ENCODE measurements at regions not wholly inside any gene's neighbourhood (a gene's known extent, or its start where the extent isn't known, plus 50 kb on each side); places are given as distances from the start of the nearest gene placed in this dataset.

DNA sequence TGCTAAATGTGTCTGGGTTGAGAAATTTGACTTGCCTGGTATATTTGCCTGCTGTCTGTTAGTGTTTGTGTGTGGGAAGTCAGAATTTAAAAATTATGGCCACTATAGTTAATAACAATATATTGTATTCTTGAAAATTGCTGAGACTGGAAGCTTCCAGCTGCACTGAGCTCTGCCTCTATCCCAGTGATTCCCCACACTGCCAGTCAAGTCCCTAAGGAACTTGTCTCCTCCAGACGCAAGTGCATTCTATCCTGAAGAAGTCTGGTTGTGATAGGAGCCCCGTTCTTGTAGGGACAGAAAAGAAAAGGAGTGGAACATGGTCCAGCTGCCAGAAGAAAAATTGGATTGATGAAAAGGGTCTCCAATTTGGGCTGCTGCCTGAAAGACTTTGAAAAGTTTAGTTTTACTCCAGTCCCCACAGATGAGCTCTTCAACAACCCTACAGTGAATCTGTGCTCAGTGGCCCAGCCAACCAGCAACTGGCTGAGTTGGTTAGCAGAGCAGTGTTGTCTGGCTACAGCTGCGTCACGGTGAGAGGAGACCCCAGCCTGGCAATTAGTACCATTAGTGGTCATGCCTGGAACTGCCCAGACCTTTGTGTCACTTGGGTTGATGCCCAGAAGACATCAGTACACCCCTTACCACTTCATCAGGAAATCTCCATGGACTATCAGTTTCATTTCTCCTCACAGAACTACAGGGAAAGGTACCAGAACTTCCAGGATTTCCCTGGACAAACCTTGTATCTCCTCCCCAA is 183.1 kb upstream of the MCHR2 start:
- DNase-seq: no peak

- no peak for DNase-seq
Observed at GRCh38 chr6:100176311-100176950, 182.4 kb upstream of the MCHR2 start.

DNA sequence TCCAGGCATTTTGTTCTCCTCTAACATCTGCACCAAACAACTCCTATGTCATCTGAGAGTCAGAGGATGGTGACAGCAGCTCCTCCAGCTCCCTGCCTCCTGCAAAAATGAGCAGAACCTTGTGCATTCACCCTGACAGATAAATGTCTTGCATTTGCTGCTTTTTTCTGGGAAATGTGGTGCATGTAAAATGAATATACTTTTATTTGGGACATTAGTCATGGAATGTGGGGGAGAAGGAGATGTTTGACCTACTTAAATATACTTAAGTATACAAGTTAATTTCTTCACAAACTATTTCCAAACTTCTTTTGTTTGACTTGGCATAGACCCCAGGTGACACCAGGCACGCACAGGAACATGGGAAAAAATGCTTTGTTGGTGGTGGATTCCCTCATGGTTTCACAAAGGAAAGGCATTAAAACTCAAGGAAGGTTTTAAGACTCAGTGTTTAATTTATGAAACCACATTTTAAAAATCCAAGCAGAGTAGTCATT is 181.8 kb upstream of the MCHR2 start:
- no peak for DNase-seq

DNA sequence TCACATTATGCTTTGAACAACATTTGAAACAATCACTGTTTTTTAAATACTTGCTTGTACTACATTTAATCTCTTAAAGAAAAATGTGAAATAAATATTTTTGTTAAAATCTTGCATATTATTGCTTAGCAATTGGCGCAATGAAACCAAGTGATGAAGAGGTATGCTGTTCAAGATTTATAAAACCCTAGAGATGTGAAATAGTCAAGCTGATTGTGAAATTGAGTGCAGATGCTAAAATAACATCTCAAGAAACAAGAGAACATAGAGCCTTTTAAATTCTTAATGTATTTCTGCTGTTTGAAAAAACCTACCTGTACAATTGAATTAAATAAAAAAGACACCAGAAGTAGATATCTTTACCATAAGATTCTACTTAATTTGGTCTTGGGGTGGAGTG is 179.2 kb upstream of the MCHR2 start:
- DNase-seq: no peak

GRCh38 chr6:100172322-100172713 is 178.3 kb upstream of the MCHR2 start:
- no peak for DNase-seq

DNA sequence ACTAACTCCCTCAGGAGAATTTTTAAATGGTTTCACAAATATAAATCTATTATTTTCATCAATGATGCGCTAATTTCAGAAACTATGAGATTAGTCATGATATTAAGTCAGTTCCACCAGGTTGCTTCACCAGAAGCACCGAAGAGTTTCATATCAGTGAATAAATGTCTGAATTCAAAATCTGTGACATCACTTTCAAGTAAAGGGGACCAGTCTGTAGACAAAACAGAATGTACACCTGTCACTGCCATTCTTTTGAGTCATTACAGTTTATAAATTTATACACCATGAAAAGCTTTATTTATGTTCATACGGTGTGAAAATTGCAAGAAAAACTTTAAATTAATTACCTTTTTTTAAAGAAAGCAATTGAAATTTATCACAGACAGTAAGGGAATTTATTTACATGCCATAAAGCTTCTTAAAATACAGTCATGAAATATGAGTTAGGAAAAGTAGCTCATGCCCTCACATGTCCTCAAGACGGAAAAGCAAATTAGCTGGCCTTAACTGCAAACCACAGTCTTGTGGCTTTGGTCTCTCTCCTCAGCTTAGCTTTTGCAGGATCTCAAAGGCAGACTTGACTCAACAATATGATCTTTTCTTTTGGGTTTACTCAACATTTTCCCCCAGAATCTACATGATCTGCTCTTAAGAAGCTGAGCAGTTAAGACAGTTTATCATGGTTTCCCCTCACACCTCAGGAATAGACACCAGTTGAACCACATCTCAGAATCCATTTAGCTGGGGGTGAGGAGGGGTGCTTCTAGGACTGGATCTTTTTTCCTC is 177.7 kb upstream of the MCHR2 start:
- DNase-seq: no peak

DNA sequence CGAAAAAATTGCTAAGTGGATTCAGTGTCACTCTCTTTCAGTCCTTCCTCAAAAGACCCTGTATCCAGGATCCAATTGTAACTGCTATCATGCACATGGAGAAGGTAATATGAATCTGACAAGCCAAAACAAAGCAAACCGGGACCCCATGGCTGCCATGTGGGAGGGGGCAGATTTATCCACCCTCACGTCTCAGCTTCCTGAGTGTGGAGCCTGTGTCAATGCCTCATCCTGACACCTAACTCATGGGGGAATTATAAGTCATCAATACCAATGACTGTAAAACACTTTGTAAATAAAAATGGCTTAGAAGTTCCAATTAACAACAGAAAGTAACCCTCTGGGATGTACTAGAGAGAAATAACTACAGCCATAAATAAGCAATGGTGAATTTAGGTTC is 174.1 kb upstream of the MCHR2 start:
- no peak for DNase-seq

GRCh38 chr6:100167585-100167984 is 173.6 kb upstream of the MCHR2 start:
- no peak for DNase-seq

DNA sequence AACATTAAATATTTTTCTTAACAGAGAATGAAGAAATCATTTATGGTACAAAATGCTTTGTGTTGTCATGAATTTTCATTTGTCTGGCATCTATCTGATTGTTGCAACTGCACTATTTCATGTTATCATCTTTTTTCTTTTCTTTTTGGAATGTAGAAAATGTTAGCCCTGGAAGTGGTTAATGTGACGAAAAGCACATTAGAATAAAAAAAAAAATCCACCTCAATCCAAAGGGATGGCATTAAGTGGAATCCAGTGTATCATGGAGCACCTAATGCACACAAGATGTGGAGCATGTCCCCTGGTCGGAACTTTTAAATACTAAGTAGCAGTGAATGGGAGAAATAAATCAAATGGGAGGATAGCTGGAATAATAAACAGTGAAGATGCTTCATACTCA is 172.9 kb upstream of the MCHR2 start:
- no peak for DNase-seq

DNA sequence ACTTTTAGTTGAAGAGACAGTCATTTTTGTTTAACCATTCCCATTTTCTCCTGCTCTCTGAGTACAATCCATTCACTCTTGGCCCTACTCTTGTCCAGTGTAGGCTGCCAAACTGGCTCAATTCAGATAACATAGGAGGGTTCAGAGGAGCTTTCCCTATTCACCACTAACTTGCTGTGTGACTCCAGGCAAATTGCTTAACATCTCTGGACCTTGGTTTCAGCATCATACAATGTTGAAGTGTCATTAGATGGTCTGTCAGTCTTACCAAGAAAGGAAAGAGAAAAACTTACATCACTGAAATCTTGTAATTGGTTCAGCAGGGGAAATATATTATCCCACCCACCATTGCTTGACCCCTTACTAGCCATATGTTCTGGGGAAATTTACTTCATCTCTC is 171.4 kb upstream of the MCHR2 start:
- DNase-seq: no peak

- DNase-seq: no peak
Observed at GRCh38 chr6:100163035-100163434, 169.0 kb upstream of the MCHR2 start.

- DNase-seq: no peak
Observed at GRCh38 chr6:100161782-100162365, 167.9 kb upstream of the MCHR2 start.

DNA sequence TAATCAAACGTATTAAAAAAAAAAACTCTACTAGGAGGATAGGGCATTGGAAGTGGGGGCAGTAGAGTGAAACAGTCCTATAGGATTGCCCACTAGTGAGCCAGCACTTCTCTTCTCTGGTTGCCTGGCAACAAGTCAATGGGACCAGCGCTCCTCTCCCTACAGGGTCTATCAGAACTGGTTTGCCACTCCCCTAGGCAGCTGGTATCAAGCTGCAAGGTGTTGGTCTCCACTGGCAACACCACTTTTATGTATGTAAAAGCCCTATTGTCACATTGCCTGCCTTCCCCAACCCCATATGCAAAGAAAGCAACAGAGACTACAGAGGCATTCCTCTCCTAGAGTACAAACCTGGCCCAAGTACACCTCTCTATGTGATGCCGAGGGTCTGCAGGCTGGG is 166.9 kb upstream of the MCHR2 start:
- no peak for DNase-seq

GRCh38 chr6:100155141-100155540 is 161.1 kb upstream of the MCHR2 start:
- DNase-seq: no peak

GRCh38 chr6:100153636-100154275 is 159.7 kb upstream of the MCHR2 start:
- DNase-seq: no peak

GRCh38 chr6:100152201-100152600 is 158.2 kb upstream of the MCHR2 start:
- DNase-seq: no peak

DNA sequence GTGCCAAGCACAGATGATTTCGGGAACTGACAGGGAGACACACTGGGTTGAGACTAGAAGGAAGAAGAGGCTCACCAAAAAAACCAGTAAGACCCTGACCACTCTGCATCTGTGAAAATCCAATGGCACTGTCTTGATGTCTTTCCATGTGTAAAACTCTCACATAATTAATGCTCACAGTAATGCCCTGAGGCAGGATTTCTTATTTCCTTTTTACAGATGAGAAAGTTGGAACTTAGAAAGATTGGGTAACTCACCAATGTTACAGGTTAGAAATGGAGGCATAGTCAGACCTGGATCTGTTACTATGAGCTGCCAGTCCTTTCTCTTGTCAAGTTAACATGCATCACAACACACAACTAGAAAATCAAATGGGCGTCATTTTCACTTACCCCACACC is 151.0 kb upstream of the MCHR2 start:
- no peak for DNase-seq

DNA sequence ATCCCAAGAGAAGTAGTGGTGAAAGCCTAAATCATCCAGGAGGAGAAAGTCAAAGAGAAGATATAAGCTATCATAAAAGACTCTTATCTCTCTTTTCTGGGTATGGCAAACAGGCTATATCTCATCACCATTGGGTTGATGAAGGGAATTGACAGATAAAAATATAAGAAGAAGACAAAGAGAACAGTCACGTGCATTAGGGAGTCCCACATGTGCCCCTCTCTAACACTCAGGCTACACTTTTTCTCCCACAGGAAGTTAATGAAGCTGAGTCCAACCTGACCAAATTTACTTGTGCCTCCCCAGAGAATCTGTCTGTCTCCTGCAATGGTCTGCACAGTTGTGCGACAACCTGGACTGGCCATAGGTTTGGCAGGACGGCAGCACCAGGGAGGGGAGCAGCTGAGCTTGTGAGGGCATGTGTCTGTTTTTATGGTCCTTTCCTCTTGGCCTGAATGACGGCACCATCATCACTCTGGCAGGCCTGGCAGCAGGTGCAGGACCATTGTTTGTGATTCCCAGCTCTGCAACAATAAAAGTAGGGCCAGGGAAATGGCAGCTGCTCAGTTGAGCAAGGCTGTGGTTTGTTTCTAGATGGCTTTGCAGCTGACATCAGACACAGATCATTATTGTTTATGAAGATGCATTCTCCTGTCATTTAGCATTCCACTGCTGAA is 144.5 kb upstream of the MCHR2 start:
- DNase-seq: no peak

- DNase-seq: no peak
Observed at GRCh38 chr6:100137759-100138158, 143.7 kb upstream of the MCHR2 start.

- no peak for DNase-seq
Observed at GRCh38 chr6:100136590-100136989, 142.6 kb upstream of the MCHR2 start.

GRCh38 chr6:100135977-100136376 is 142.0 kb upstream of the MCHR2 start:
- DNase-seq: no peak

DNA sequence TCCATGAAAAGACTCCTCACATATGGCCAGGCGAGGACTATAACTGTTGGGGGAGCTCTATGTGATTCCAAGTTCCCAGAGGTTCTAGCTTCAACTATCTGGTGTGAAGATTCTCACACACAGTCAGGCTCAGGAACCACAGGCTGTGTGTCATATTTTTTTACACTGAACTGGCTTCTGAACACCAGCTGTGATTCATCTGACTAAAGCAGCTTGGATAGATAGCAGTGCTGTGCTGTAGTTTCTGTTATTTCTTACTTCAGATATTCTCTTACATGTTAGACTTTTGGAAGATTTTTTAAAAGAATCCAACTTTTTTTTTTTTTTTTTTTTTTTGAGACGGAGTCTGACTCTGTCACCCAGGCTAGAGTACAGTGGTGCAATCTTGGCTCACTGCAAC is 140.7 kb upstream of the MCHR2 start:
- no peak for DNase-seq

Measured in CD4-positive, alpha-beta T cell treated with Interleukin-1 beta for 1 hour (primary cell).